SK-N-SH (cell line): ENCODE measurements at regions not wholly inside any gene's neighbourhood (a gene's known extent, or its start where the extent isn't known, plus 50 kb on each side); places are given as distances from the start of the nearest gene placed in this dataset.

Experiments
- CTCF ChIP-seq: fragments of 200-600 bp; sonication (generic); IDR thresholded peaks from 2 replicates; pipeline ENCODE4 v1.6.1; 2017; ENCODE audit warnings: antibody characterized with exemption, mild to moderate bottlenecking, moderate library complexity
- EP300 ChIP-seq, 2 experiments: IDR thresholded peaks; 2 replicates each; pipeline versions ENCODE4 v1.4.0 to v1.6.1; 2012; ENCODE audit warnings: borderline replicate concordance in 1 of 2, low read depth in 1 of 2, low read length in 1 of 2
- IRF3 ChIP-seq: fragments of 150-350 bp; IDR thresholded peaks from 2 replicates; pipeline ENCODE4 v1.6.1; 2016; ENCODE audit warnings: mild to moderate bottlenecking, low read depth, low read length
- JUND ChIP-seq: IDR thresholded peaks from 2 replicates; pipeline ENCODE4 v1.4.0; 2012
- MAX ChIP-seq: IDR thresholded peaks from 2 replicates; pipeline ENCODE4 v1.4.0; 2012; ENCODE audit warnings: low read depth
- MXI1 ChIP-seq: IDR thresholded peaks from 2 replicates; pipeline ENCODE4 v1.6.1; 2012; ENCODE audit warnings: mild to moderate bottlenecking, low read depth, low read length, improper control_type of control experiment
- POLR2AphosphoS5 ChIP-seq: IDR thresholded peaks from 2 replicates; pipeline ENCODE4 v1.6.1; 2012; ENCODE audit warnings: low read depth, low read length
- RFX5 ChIP-seq: IDR thresholded peaks from 2 replicates; pipeline ENCODE4 v1.6.1; 2012; ENCODE audit warnings: mild to moderate bottlenecking, improper control_type of control experiment, low read length
- SIN3A ChIP-seq: IDR thresholded peaks from 2 replicates; pipeline ENCODE4 v1.6.1; 2012; ENCODE audit warnings: low read depth, mild to moderate bottlenecking, low read length, moderate library complexity, borderline replicate concordance
- TCF12 ChIP-seq: IDR thresholded peaks from 2 replicates; pipeline ENCODE4 v1.4.0; 2012
- YY1 ChIP-seq: IDR thresholded peaks from 2 replicates; pipeline ENCODE4 v1.4.0; 2012; ENCODE audit warnings: low read depth, mild to moderate bottlenecking

DNA sequence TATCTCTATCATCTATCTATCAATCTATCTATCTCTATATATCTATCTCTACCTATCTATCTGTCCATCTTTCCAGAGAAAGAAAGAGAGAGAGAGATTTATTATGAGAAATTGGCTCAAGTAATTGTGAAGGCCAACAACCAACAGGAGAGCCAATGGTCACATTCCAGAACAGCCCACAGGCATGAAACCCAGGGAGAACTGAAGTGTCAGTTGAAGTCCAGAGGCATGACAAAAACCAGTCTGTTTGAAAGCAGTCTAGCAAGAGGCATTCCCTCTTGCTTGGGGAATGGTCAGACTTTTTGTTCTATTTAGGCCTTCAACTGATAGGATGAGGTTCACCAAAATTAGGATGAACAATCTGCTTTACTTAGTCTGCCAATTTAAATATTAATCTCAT is 87.6 kb upstream of the PLCXD3 start:
- TF ChIP-seq CTCF (no peak), EP300 (IDR thresholded peaks at IDR 0.05; ENCODE audit: borderline replicate concordance in 1 of 2, low read depth in 1 of 2, low read length in 1 of 2) (no peak), JUND (no peak), RFX5 (no peak), IRF3 (no peak), SIN3A (no peak), POLR2AphosphoS5 (no peak), TCF12 (no peak), MXI1 (no peak), MAX (no peak), YY1 (no peak)
